Activated CD4-positive, alpha-beta T cell treated with anti-CD3 and anti-CD28 coated beads, Interleukin-2, amount 10 ng/mL, durations not matched to agents 7 days and 5 days (primary cell): ENCODE measurements at regions not wholly inside any gene's neighbourhood (a gene's known extent, or its start where the extent isn't known, plus 50 kb on each side); places are given as distances from the start of the nearest gene placed in this dataset.

Source experiments
- CTCF ChIA-PET: fragments of 350-600 bp; sonication (Branson Sonifier 250); formaldehyde crosslinking; loops from one replicate; lab custom pipeline; 2021; ENCODE audit warnings: antibody characterized with exemption; lab: Charles Lee
- POLR2A ChIA-PET: fragments of 350-600 bp; sonication (Branson Sonifier 250); formaldehyde crosslinking; loops from one replicate; lab custom pipeline; 2021; ENCODE audit warnings: antibody characterized with exemption; lab: Charles Lee
- DNase-seq: peaks from one replicate; pipeline ENCODE4 v3.0.0-alpha.2; 2020
- H3K27ac Mint-ChIP-seq: one replicate; pipeline ENCODE4 v1.8.0; 2021; ENCODE audit warnings: mild to moderate bottlenecking, moderate library complexity, mixed read lengths
- H3K27me3 Mint-ChIP-seq: one replicate; pipeline ENCODE4 v1.8.0; 2021; ENCODE audit warnings: mixed read lengths
- H3K36me3 Mint-ChIP-seq: one replicate; pipeline ENCODE4 v1.8.0; 2021; ENCODE audit warnings: low read depth, mixed read lengths
- H3K4me1 Mint-ChIP-seq: one replicate; pipeline ENCODE4 v1.8.0; 2021; ENCODE audit warnings: mixed read lengths
- H3K4me3 Mint-ChIP-seq: one replicate; pipeline ENCODE4 v1.8.0; 2021; ENCODE audit warnings: mild to moderate bottlenecking, moderate library complexity, mixed read lengths
- H3K9me3 Mint-ChIP-seq: one replicate; pipeline ENCODE4 v1.8.0; 2021; ENCODE audit warnings: mixed read lengths

- Mint-ChIP-seq H3K27ac (no peak overlapping the region), H3K27me3 (no peaks in the 10 kb centered on the region), H3K9me3 (peaks cover 5% of the 10 kb centered on the region), H3K36me3 (no peaks in the 10 kb centered on the region), H3K4me3 (no peak overlapping the region), H3K4me1 (no peaks in the 10 kb centered on the region)
- ChIA-PET POLR2A (no interaction called here), CTCF (no interaction called here)
- no peak for DNase-seq
These were observed 821.8 kb upstream of the LRFN5 start for GRCh38 chr14:40784860-40785259.

- CTCF ChIA-PET, result no interaction called here
- H3K27ac Mint-ChIP-seq, result no peak overlapping the region
These were observed 844.0 kb upstream of the LRFN5 start for GRCh38 chr14:40762685-40763084.

GRCh38 chr14:40762177-40762576 lies 844.5 kb upstream of the LRFN5 start:
- H3K27ac Mint-ChIP-seq, result no peak overlapping the region
- no peaks in the 10 kb centered on the region for H3K36me3 Mint-ChIP-seq
- ChIA-PET POLR2A (no interaction called here), CTCF (no interaction called here)
- H3K9me3 Mint-ChIP-seq, result peaks cover 4% of the 10 kb centered on the region
- no peak overlapping the region for H3K4me3 Mint-ChIP-seq
- no peaks in the 10 kb centered on the region for H3K4me1 Mint-ChIP-seq
- no peak for DNase-seq
- no peaks in the 10 kb centered on the region for H3K27me3 Mint-ChIP-seq

More at GRCh38 chr14:40762685-40763084, 844.0 kb upstream of the LRFN5 start:
- Mint-ChIP-seq H3K9me3 (peaks cover 4% of the 10 kb centered on the region), H3K27me3 (no peaks in the 10 kb centered on the region), H3K36me3 (no peaks in the 10 kb centered on the region), H3K4me1 (no peaks in the 10 kb centered on the region), H3K4me3 (no peak overlapping the region)
- POLR2A ChIA-PET, result no interaction called here
- DNase-seq, result no peak

GRCh38 chr14:40760704-40761103 lies 846.0 kb upstream of the LRFN5 start:
- peaks cover 7% of the 10 kb centered on the region for H3K9me3 Mint-ChIP-seq
- CTCF ChIA-PET, result no interaction called here
- POLR2A ChIA-PET, result no interaction called here
- H3K4me3 Mint-ChIP-seq, result no peak overlapping the region
- H3K4me1 Mint-ChIP-seq, result no peaks in the 10 kb centered on the region
- no peaks in the 10 kb centered on the region for H3K27me3 Mint-ChIP-seq
- H3K36me3 Mint-ChIP-seq, result no peaks in the 10 kb centered on the region
- H3K27ac Mint-ChIP-seq, result no peak overlapping the region
- DNase-seq, result no peak

GRCh38 chr14:40758076-40758475 lies 848.6 kb upstream of the LRFN5 start:
- ChIA-PET POLR2A (no interaction called here), CTCF (no interaction called here)
- no peaks in the 10 kb centered on the region for H3K27me3 Mint-ChIP-seq
- no peak overlapping the region for H3K27ac Mint-ChIP-seq
- no peaks in the 10 kb centered on the region for H3K4me1 Mint-ChIP-seq
- no peak for DNase-seq
- H3K36me3 Mint-ChIP-seq, result no peaks in the 10 kb centered on the region
- H3K9me3 Mint-ChIP-seq, result peaks cover 7% of the 10 kb centered on the region
- H3K4me3 Mint-ChIP-seq, result no peak overlapping the region

- ChIA-PET CTCF (interaction anchor here (0.6 kb wide), 1 partner anchor 1821 kb away, joined by 3 read pairs; no protein-coding TSS in a partner anchor), POLR2A (no interaction called here)
- no peak overlapping the region for H3K4me3 Mint-ChIP-seq
- no peak overlapping the region for H3K27ac Mint-ChIP-seq
- no peaks in the 10 kb centered on the region for H3K36me3 Mint-ChIP-seq
- no peaks in the 10 kb centered on the region for H3K4me1 Mint-ChIP-seq
- DNase-seq, result no peak
- H3K9me3 Mint-ChIP-seq, result peaks cover 7% of the 10 kb centered on the region
- no peaks in the 10 kb centered on the region for H3K27me3 Mint-ChIP-seq
These were observed 849.2 kb upstream of the LRFN5 start for GRCh38 chr14:40757376-40757950.

GRCh38 chr14:40733206-40733605 lies 873.5 kb upstream of the LRFN5 start:
- H3K4me1 Mint-ChIP-seq, result no peaks in the 10 kb centered on the region
- H3K9me3 Mint-ChIP-seq, result peaks cover 18% of the 10 kb centered on the region
- ChIA-PET POLR2A (no interaction called here), CTCF (no interaction called here)
- H3K27ac Mint-ChIP-seq, result no peak overlapping the region
- H3K36me3 Mint-ChIP-seq, result no peaks in the 10 kb centered on the region
- no peak for DNase-seq
- H3K4me3 Mint-ChIP-seq, result no peak overlapping the region
- no peaks in the 10 kb centered on the region for H3K27me3 Mint-ChIP-seq

GRCh38 chr14:40727107-40727506 lies 879.6 kb upstream of the LRFN5 start:
- DNase-seq, result no peak
- Mint-ChIP-seq H3K27me3 (no peaks in the 10 kb centered on the region), H3K4me3 (no peak overlapping the region), H3K27ac (no peak overlapping the region), H3K9me3 (peaks cover 12% of the 10 kb centered on the region), H3K4me1 (no peaks in the 10 kb centered on the region), H3K36me3 (no peaks in the 10 kb centered on the region)
- POLR2A ChIA-PET, result no interaction called here
- CTCF ChIA-PET, result no interaction called here

- H3K27ac Mint-ChIP-seq, result no peak overlapping the region
- ChIA-PET POLR2A (no interaction called here), CTCF (no interaction called here)
- DNase-seq, result no peak
- peaks cover 18% of the 10 kb centered on the region for H3K9me3 Mint-ChIP-seq
- H3K36me3 Mint-ChIP-seq, result no peaks in the 10 kb centered on the region
- H3K27me3 Mint-ChIP-seq, result no peaks in the 10 kb centered on the region
- H3K4me3 Mint-ChIP-seq, result no peak overlapping the region
- H3K4me1 Mint-ChIP-seq, result no peaks in the 10 kb centered on the region
These were observed 893.3 kb upstream of the LRFN5 start for GRCh38 chr14:40713387-40713786.

GRCh38 chr14:40697231-40697630 lies 909.4 kb upstream of the LRFN5 start:
- CTCF ChIA-PET, result no interaction called here
- no peak overlapping the region for H3K27ac Mint-ChIP-seq
- H3K4me3 Mint-ChIP-seq, result no peak overlapping the region

GRCh38 chr14:40694023-40694422 lies 912.7 kb upstream of the LRFN5 start:
- H3K36me3 Mint-ChIP-seq, result no peaks in the 10 kb centered on the region
- POLR2A ChIA-PET, result interaction anchor here (0.5 kb wide), 1 partner anchor 113 kb away, joined by 3 read pairs; no protein-coding TSS in a partner anchor
- DNase-seq, result no peak
- CTCF ChIA-PET, result no interaction called here
- H3K27ac Mint-ChIP-seq, result no peak overlapping the region
- H3K4me3 Mint-ChIP-seq, result no peak overlapping the region
- H3K27me3 Mint-ChIP-seq, result no peaks in the 10 kb centered on the region
- peaks cover 4% of the 10 kb centered on the region for H3K9me3 Mint-ChIP-seq
- no peaks in the 10 kb centered on the region for H3K4me1 Mint-ChIP-seq

More at GRCh38 chr14:40697231-40697630, 909.4 kb upstream of the LRFN5 start:
- Mint-ChIP-seq H3K4me1 (no peaks in the 10 kb centered on the region), H3K36me3 (no peaks in the 10 kb centered on the region), H3K9me3 (peaks cover 13% of the 10 kb centered on the region), H3K27me3 (no peaks in the 10 kb centered on the region)
- DNase-seq, result no peak
- POLR2A ChIA-PET, result no interaction called here

- POLR2A ChIA-PET, result no interaction called here
- CTCF ChIA-PET, result no interaction called here
- H3K4me3 Mint-ChIP-seq, result no peak overlapping the region
- H3K4me1 Mint-ChIP-seq, result no peaks in the 10 kb centered on the region
- DNase-seq, result no peak
- no peaks in the 10 kb centered on the region for H3K36me3 Mint-ChIP-seq
- no peak overlapping the region for H3K27ac Mint-ChIP-seq
- peaks cover 4% of the 10 kb centered on the region for H3K9me3 Mint-ChIP-seq
- no peaks in the 10 kb centered on the region for H3K27me3 Mint-ChIP-seq
These were observed 915.6 kb upstream of the LRFN5 start for GRCh38 chr14:40691066-40691465.

- CTCF ChIA-PET, result no interaction called here
- H3K27me3 Mint-ChIP-seq, result no peaks in the 10 kb centered on the region
- H3K4me3 Mint-ChIP-seq, result no peak overlapping the region
- no peaks in the 10 kb centered on the region for H3K9me3 Mint-ChIP-seq
- H3K27ac Mint-ChIP-seq, result no peak overlapping the region
- POLR2A ChIA-PET, result no interaction called here
- H3K4me1 Mint-ChIP-seq, result no peaks in the 10 kb centered on the region
- DNase-seq, result no peak
- H3K36me3 Mint-ChIP-seq, result no peaks in the 10 kb centered on the region
These were observed 920.9 kb upstream of the LRFN5 start for GRCh38 chr14:40685764-40686163.

- no peaks in the 10 kb centered on the region for H3K27me3 Mint-ChIP-seq
- POLR2A ChIA-PET, result no interaction called here
- H3K4me1 Mint-ChIP-seq, result no peaks in the 10 kb centered on the region
- no peak for DNase-seq
- no peak overlapping the region for H3K4me3 Mint-ChIP-seq
- no peak overlapping the region for H3K27ac Mint-ChIP-seq
- no peaks in the 10 kb centered on the region for H3K36me3 Mint-ChIP-seq
- CTCF ChIA-PET, result no interaction called here
- H3K9me3 Mint-ChIP-seq, result no peaks in the 10 kb centered on the region
These were observed 922.3 kb upstream of the LRFN5 start for GRCh38 chr14:40684328-40684727.
